Activated naive CD8-positive, alpha-beta T cell treated with anti-CD3 and anti-CD28 coated beads for 36 hours (primary cell): ENCODE measurements at regions not wholly inside any gene's neighbourhood (a gene's known extent, or its start where the extent isn't known, plus 50 kb on each side); places are given as distances from the start of the nearest gene placed in this dataset.

Source experiments
- DNase-seq: peaks from one replicate; pipeline ENCODE4 v3.0.0; 2021
- H3K27ac Mint-ChIP-seq: one replicate; pipeline ENCODE4 v1.8.0; 2022; ENCODE audit warnings: mild to moderate bottlenecking, moderate library complexity, mixed read lengths
- H3K27me3 Mint-ChIP-seq: one replicate; pipeline ENCODE4 v1.8.0; 2022; ENCODE audit warnings: mild to moderate bottlenecking, mixed read lengths
- H3K36me3 Mint-ChIP-seq: one replicate; pipeline ENCODE4 v1.8.0; 2021; ENCODE audit warnings: mild to moderate bottlenecking, mixed read lengths
- H3K4me1 Mint-ChIP-seq: one replicate; pipeline ENCODE4 v1.8.0; 2021; ENCODE audit warnings: mixed read lengths
- H3K4me3 Mint-ChIP-seq: one replicate; pipeline ENCODE4 v1.8.0; 2022; ENCODE audit warnings: mild to moderate bottlenecking, moderate library complexity, mixed read lengths
- H3K9me3 Mint-ChIP-seq: one replicate; pipeline ENCODE4 v1.8.0; 2022; ENCODE audit warnings: mixed read lengths

GRCh38 chr2:180734382-180734781 is 246.0 kb upstream of the UBE2E3 start:
- Mint-ChIP-seq H3K27ac (no peak overlapping the region), H3K9me3 (no peaks in the 10 kb centered on the region), H3K27me3 (no peaks in the 10 kb centered on the region), H3K36me3 (no peaks in the 10 kb centered on the region), H3K4me3 (no peak overlapping the region), H3K4me1 (no peaks in the 10 kb centered on the region)
- no peak for DNase-seq

- H3K4me3 Mint-ChIP-seq: no peak overlapping the region
- no peaks in the 10 kb centered on the region for H3K4me1 Mint-ChIP-seq
- H3K27me3 Mint-ChIP-seq: no peaks in the 10 kb centered on the region
- no peaks in the 10 kb centered on the region for H3K36me3 Mint-ChIP-seq
- DNase-seq: no peak
- no peaks in the 10 kb centered on the region for H3K9me3 Mint-ChIP-seq
- no peak overlapping the region for H3K27ac Mint-ChIP-seq
These were observed 247.1 kb upstream of the UBE2E3 start for GRCh38 chr2:180733330-180733729.

GRCh38 chr2:180732337-180732736 is 248.1 kb upstream of the UBE2E3 start:
- H3K27ac Mint-ChIP-seq: no peak overlapping the region
- H3K36me3 Mint-ChIP-seq: no peaks in the 10 kb centered on the region
- no peaks in the 10 kb centered on the region for H3K27me3 Mint-ChIP-seq
- H3K4me3 Mint-ChIP-seq: no peak overlapping the region
- DNase-seq: no peak
- no peaks in the 10 kb centered on the region for H3K9me3 Mint-ChIP-seq
- H3K4me1 Mint-ChIP-seq: no peaks in the 10 kb centered on the region

GRCh38 chr2:180730976-180731375 is 249.4 kb upstream of the UBE2E3 start:
- Mint-ChIP-seq H3K27me3 (no peaks in the 10 kb centered on the region), H3K36me3 (no peaks in the 10 kb centered on the region), H3K4me1 (no peaks in the 10 kb centered on the region), H3K9me3 (no peaks in the 10 kb centered on the region), H3K4me3 (no peak overlapping the region), H3K27ac (no peak overlapping the region)
- DNase-seq: no peak

GRCh38 chr2:180728928-180729559 is 251.4 kb upstream of the UBE2E3 start:
- Mint-ChIP-seq H3K36me3 (no peaks in the 10 kb centered on the region), H3K4me1 (no peaks in the 10 kb centered on the region), H3K4me3 (no peak overlapping the region), H3K9me3 (no peaks in the 10 kb centered on the region), H3K27me3 (peaks cover 3% of the 10 kb centered on the region), H3K27ac (no peak overlapping the region)
- DNase-seq: no peak

- H3K27me3 Mint-ChIP-seq: peaks cover 3% of the 10 kb centered on the region
- H3K36me3 Mint-ChIP-seq: no peaks in the 10 kb centered on the region
- no peaks in the 10 kb centered on the region for H3K9me3 Mint-ChIP-seq
- no peaks in the 10 kb centered on the region for H3K4me1 Mint-ChIP-seq
- DNase-seq: no peak
- no peak overlapping the region for H3K4me3 Mint-ChIP-seq
- H3K27ac Mint-ChIP-seq: no peak overlapping the region
These were observed 256.7 kb upstream of the UBE2E3 start for GRCh38 chr2:180723712-180724111.

- Mint-ChIP-seq H3K36me3 (no peaks in the 10 kb centered on the region), H3K4me3 (no peak overlapping the region), H3K9me3 (no peaks in the 10 kb centered on the region), H3K27ac (no peak overlapping the region), H3K4me1 (no peaks in the 10 kb centered on the region), H3K27me3 (peaks cover 3% of the 10 kb centered on the region)
- no peak for DNase-seq
These were observed 257.7 kb upstream of the UBE2E3 start for GRCh38 chr2:180722551-180723239.

GRCh38 chr2:180720829-180721228 is 259.6 kb upstream of the UBE2E3 start:
- no peaks in the 10 kb centered on the region for H3K4me1 Mint-ChIP-seq
- DNase-seq: no peak
- H3K36me3 Mint-ChIP-seq: no peaks in the 10 kb centered on the region
- peaks cover 3% of the 10 kb centered on the region for H3K27me3 Mint-ChIP-seq
- H3K27ac Mint-ChIP-seq: no peak overlapping the region
- no peaks in the 10 kb centered on the region for H3K9me3 Mint-ChIP-seq
- no peak overlapping the region for H3K4me3 Mint-ChIP-seq

GRCh38 chr2:180717588-180717987 is 262.8 kb upstream of the UBE2E3 start:
- H3K27me3 Mint-ChIP-seq: no peaks in the 10 kb centered on the region
- no peaks in the 10 kb centered on the region for H3K4me1 Mint-ChIP-seq
- H3K9me3 Mint-ChIP-seq: no peaks in the 10 kb centered on the region
- no peak overlapping the region for H3K27ac Mint-ChIP-seq
- H3K4me3 Mint-ChIP-seq: no peak overlapping the region
- no peaks in the 10 kb centered on the region for H3K36me3 Mint-ChIP-seq
- DNase-seq: no peak

GRCh38 chr2:180716186-180717180 is 263.9 kb upstream of the UBE2E3 start:
- DNase-seq: no peak
- no peak overlapping the region for H3K4me3 Mint-ChIP-seq
- H3K27me3 Mint-ChIP-seq: no peaks in the 10 kb centered on the region
- no peaks in the 10 kb centered on the region for H3K9me3 Mint-ChIP-seq
- no peaks in the 10 kb centered on the region for H3K36me3 Mint-ChIP-seq
- H3K4me1 Mint-ChIP-seq: no peaks in the 10 kb centered on the region
- H3K27ac Mint-ChIP-seq: no peak overlapping the region

- H3K9me3 Mint-ChIP-seq: no peaks in the 10 kb centered on the region
- DNase-seq: no peak
- no peaks in the 10 kb centered on the region for H3K27me3 Mint-ChIP-seq
- no peak overlapping the region for H3K4me3 Mint-ChIP-seq
- H3K36me3 Mint-ChIP-seq: no peaks in the 10 kb centered on the region
- H3K4me1 Mint-ChIP-seq: no peaks in the 10 kb centered on the region
- no peak overlapping the region for H3K27ac Mint-ChIP-seq
These were observed 265.4 kb upstream of the UBE2E3 start for GRCh38 chr2:180715044-180715443.

- no peak overlapping the region for H3K4me3 Mint-ChIP-seq
- no peaks in the 10 kb centered on the region for H3K36me3 Mint-ChIP-seq
- no peak overlapping the region for H3K27ac Mint-ChIP-seq
- H3K4me1 Mint-ChIP-seq: no peaks in the 10 kb centered on the region
- no peaks in the 10 kb centered on the region for H3K27me3 Mint-ChIP-seq
- DNase-seq: no peak
- no peaks in the 10 kb centered on the region for H3K9me3 Mint-ChIP-seq
These were observed 270.8 kb upstream of the UBE2E3 start for GRCh38 chr2:180709392-180710145.

GRCh38 chr2:180707884-180708205 is 272.6 kb upstream of the UBE2E3 start:
- no peaks in the 10 kb centered on the region for H3K9me3 Mint-ChIP-seq
- DNase-seq: no peak
- H3K4me3 Mint-ChIP-seq: no peak overlapping the region
- H3K36me3 Mint-ChIP-seq: no peaks in the 10 kb centered on the region
- no peaks in the 10 kb centered on the region for H3K4me1 Mint-ChIP-seq
- no peaks in the 10 kb centered on the region for H3K27me3 Mint-ChIP-seq
- H3K27ac Mint-ChIP-seq: no peak overlapping the region

GRCh38 chr2:180707175-180707883 is 273.1 kb upstream of the UBE2E3 start:
- H3K4me1 Mint-ChIP-seq: no peaks in the 10 kb centered on the region
- H3K27ac Mint-ChIP-seq: no peak overlapping the region
- no peak for DNase-seq
- H3K9me3 Mint-ChIP-seq: no peaks in the 10 kb centered on the region
- H3K36me3 Mint-ChIP-seq: no peaks in the 10 kb centered on the region
- H3K4me3 Mint-ChIP-seq: no peak overlapping the region
- no peaks in the 10 kb centered on the region for H3K27me3 Mint-ChIP-seq
